H1 (cell line): ENCODE measurements at regions not wholly inside any gene's neighbourhood (a gene's known extent, or its start where the extent isn't known, plus 50 kb on each side); places are given as distances from the start of the nearest gene placed in this dataset.

Experiments used
- BRCA1 ChIP-seq: IDR thresholded peaks from 2 replicates; pipeline ENCODE4 v1.6.1; 2012; ENCODE audit warnings: low read depth, low read length, improper control_type of control experiment
- KDM4A ChIP-seq: IDR thresholded peaks from one replicate; pipeline ENCODE4 v1.7.1; 2012; ENCODE audit warnings: low read depth, mild to moderate bottlenecking, moderate library complexity, low read length, inconsistent platforms; ENCODE audit not compliant: severe bottlenecking
- POLR2AphosphoS5 ChIP-seq: IDR thresholded peaks from 2 replicates; pipeline ENCODE4 v1.6.1; 2011; ENCODE audit warnings: low read depth, low read length
- TF ChIP-seq, protein P1 (sequence below): IDR thresholded peaks from 2 replicates; pipeline ENCODE4 v1.6.1; 2012; ENCODE audit warnings: inconsistent platforms

DNA sequence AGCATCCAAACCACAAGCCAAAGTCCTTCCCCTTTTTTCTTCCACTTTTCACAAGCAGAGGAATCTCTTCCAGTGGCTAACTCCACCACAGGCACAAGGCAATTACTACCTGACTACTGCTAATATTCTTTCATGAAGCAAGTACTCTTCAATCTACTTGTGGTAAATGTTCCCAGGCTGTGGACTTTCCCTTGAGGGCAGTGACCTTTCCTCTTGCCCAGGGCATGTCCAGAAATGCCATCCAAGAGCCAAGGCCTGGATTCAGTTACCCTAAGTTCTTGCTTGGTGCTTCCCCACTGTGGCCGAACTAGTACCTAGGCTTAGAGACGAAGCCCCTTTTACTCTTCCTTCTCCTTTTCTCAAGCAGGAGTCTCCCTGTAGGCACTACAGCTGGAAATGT, 400.7 kb downstream of the DCAF12L2 start (continued):
- no peak for TF ChIP-seq POLR2AphosphoS5
- TF ChIP-seq, protein P1, sequence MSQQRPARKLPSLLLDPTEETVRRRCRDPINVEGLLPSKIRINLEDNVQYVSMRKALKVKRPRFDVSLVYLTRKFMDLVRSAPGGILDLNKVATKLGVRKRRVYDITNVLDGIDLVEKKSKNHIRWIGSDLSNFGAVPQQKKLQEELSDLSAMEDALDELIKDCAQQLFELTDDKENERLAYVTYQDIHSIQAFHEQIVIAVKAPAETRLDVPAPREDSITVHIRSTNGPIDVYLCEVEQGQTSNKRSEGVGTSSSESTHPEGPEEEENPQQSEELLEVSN: no peak
- TF ChIP-seq BRCA1: no peak
- TF ChIP-seq KDM4A: no peak
